GM23248 (cell line): ENCODE measurements at regions not wholly inside any gene's neighbourhood (a gene's known extent, or its start where the extent isn't known, plus 50 kb on each side); places are given as distances from the start of the nearest gene placed in this dataset.

Source experiments
- EZH2 ChIP-seq: fragments of 200-600 bp; sonication (generic); IDR thresholded peaks from 2 replicates; pipeline ENCODE4 v1.6.1; 2018; ENCODE audit warnings: antibody characterized with exemption, mild to moderate bottlenecking; ENCODE audit not compliant: insufficient read depth, poor library complexity, severe bottlenecking
- EZH2phosphoT487 ChIP-seq: fragments of 200-600 bp; sonication (generic); IDR thresholded peaks from 2 replicates; pipeline ENCODE4 v1.6.1; 2018; ENCODE audit warnings: antibody characterized with exemption, moderate library complexity, mild to moderate bottlenecking, low read depth; ENCODE audit not compliant: insufficient read depth

- no peak for TF ChIP-seq EZH2
- TF ChIP-seq EZH2phosphoT487: no peak
Measured at GRCh38 chr11:106471276-106471675, 393.8 kb downstream of the AASDHPPT start.
